Epithelial cell of proximal tubule (primary cell): ENCODE measurements at regions not wholly inside any gene's neighbourhood (a gene's known extent, or its start where the extent isn't known, plus 50 kb on each side); places are given as distances from the start of the nearest gene placed in this dataset.
"Not testable (repeated sequence)": the region's sequence is repeated elsewhere in the genome, so short reads cannot be mapped to it uniquely, and the experiment has no call there.

Experiments used
- DNase-seq: peaks from one replicate; pipeline ENCODE4 v3.0.0-alpha.2; 2011; ENCODE audit warnings: low read depth
- H3K4me3 ChIP-seq: 2 replicates; pipeline ENCODE4 v1.5.1; 2011; ENCODE audit warnings: low read depth, mild to moderate bottlenecking, low read length
- CTCF ChIP-seq: conservative IDR thresholded peaks from 2 replicates; pipeline ENCODE4 v1.5.1; 2012; ENCODE audit warnings: low read depth, mild to moderate bottlenecking, low read length

- TF ChIP-seq CTCF, result no peak
- no peak for DNase-seq
- no peak overlapping the region for H3K4me3 ChIP-seq
Observed at GRCh38 chr3:70684701-70685100, 372.3 kb upstream of the MDFIC2 start.

- not testable (repeated sequence) for H3K4me3 ChIP-seq, DNase-seq
Observed at GRCh38 chr3:70675810-70676209, 363.4 kb upstream of the MDFIC2 start.

- no peak for DNase-seq
- H3K4me3 ChIP-seq, result no peak overlapping the region
- no peak for TF ChIP-seq CTCF
Observed at GRCh38 chr3:70658513-70659310, 346.3 kb upstream of the MDFIC2 start.

GRCh38 chr3:70657454-70657853 is 345.0 kb upstream of the MDFIC2 start:
- H3K4me3 ChIP-seq, result no peak overlapping the region
- DNase-seq, result no peak
- no peak for TF ChIP-seq CTCF

GRCh38 chr3:70647823-70648222 is 335.4 kb upstream of the MDFIC2 start:
- no peak overlapping the region for H3K4me3 ChIP-seq
- no peak for DNase-seq
- TF ChIP-seq CTCF, result no peak

- no peak for DNase-seq
Observed at GRCh38 chr3:70647094-70647493, 334.7 kb upstream of the MDFIC2 start.

GRCh38 chr3:70646635-70647034 is 334.2 kb upstream of the MDFIC2 start:
- TF ChIP-seq CTCF, result no peak
- no peak for DNase-seq
- H3K4me3 ChIP-seq, result no peak overlapping the region

More at GRCh38 chr3:70647094-70647493, 334.7 kb upstream of the MDFIC2 start:
- H3K4me3 ChIP-seq, result no peak overlapping the region
- TF ChIP-seq CTCF, result no peak
